Mammary epithelial cell (primary cell): ENCODE measurements at regions not wholly inside any gene's neighbourhood (a gene's known extent, or its start where the extent isn't known, plus 50 kb on each side); places are given as distances from the start of the nearest gene placed in this dataset.

ENCODE experiments used
- EZH2 ChIP-seq: IDR thresholded peaks from 2 replicates; pipeline ENCODE4 v1.6.1; 2012; ENCODE audit warnings: low read length, inconsistent platforms, borderline replicate concordance
- TF ChIP-seq, protein P1 (sequence below), 2 donors: IDR thresholded peaks in 1 of 2; conservative IDR thresholded peaks in 1 of 2; 2 replicates each; pipeline ENCODE4 v1.5.1; 2011 to 2012; ENCODE audit warnings: inconsistent platforms in 2 of 2, low read length in 2 of 2, mild to moderate bottlenecking in 2 of 2, control low read depth in 1 of 2, low read depth in 1 of 2; ENCODE audit not compliant: insufficient read depth in 1 of 2; ENCODE audit errors: extremely low read depth in 1 of 2

DNA sequence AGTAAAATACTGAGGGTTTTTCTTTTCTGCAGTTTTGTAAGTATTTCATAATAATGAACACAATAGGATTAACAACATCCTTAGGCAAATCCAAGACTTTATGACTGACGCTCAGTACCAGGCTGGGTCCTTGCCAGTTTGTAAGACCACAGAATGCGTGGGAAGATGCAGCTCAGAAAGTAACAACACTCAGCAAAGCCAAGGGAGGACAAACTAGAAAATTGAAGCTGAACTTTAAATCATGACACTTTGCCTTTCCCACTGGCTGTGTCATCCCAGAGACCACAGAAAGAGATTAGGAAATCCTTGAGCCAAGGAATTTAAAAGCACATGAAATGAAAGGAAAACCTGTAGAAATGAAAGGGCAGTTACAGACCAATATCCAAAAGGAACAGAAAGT, 426.3 kb upstream of the CHRM3 start:
- TF ChIP-seq EZH2, result no peak
- TF ChIP-seq, protein P1, sequence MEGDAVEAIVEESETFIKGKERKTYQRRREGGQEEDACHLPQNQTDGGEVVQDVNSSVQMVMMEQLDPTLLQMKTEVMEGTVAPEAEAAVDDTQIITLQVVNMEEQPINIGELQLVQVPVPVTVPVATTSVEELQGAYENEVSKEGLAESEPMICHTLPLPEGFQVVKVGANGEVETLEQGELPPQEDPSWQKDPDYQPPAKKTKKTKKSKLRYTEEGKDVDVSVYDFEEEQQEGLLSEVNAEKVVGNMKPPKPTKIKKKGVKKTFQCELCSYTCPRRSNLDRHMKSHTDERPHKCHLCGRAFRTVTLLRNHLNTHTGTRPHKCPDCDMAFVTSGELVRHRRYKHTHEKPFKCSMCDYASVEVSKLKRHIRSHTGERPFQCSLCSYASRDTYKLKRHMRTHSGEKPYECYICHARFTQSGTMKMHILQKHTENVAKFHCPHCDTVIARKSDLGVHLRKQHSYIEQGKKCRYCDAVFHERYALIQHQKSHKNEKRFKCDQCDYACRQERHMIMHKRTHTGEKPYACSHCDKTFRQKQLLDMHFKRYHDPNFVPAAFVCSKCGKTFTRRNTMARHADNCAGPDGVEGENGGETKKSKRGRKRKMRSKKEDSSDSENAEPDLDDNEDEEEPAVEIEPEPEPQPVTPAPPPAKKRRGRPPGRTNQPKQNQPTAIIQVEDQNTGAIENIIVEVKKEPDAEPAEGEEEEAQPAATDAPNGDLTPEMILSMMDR (conservative IDR thresholded peaks at IDR 0.05 in 1 of 2, IDR thresholded peaks at IDR 0.05 in 1 of 2; ENCODE audit: extremely low read depth in 1 of 2, insufficient read depth in 1 of 2, low read depth in 1 of 2, low read length in 2 of 2), result no peak
